ENCODE measurements at regions not wholly inside any gene's neighbourhood (a gene's known extent, or its start where the extent isn't known, plus 50 kb on each side); places are given as distances from the start of the nearest gene placed in this dataset.

DNA sequence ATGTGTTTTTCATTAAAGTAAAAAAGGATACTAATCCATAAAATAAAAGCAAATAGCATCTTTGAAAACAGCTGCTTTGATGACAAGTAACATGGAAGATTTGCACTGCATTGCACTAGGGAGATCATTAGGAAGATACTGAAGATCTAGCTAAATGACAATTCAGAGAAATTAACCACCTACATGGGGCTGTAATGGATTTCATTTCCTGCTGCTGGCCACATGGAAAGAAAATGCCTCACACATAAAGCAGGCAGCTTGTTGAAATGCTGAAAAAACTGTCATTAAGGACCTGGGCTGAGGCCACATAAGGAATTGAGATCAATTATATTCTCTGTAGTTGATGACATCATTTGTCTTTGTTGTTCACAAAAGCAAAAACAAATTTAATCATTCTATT is 94.1 kb downstream of the PYDC2 start:
- Histone ChIP-seq H3K27ac (no peak overlapping the region), H3K27me3 (no peaks in the 10 kb centered on the region), H3K4me3 (no peak overlapping the region), H3K4me1 (ENCODE audit: insufficient read depth) (no peaks in the 10 kb centered on the region), H3K36me3 (no peaks in the 10 kb centered on the region), H3K9me3 (no peaks in the 10 kb centered on the region)
- DNase-seq, result no peak
- TF ChIP-seq EP300 (IDR thresholded peaks at IDR 0.05) (no peak), POLR2A (IDR thresholded peaks at IDR 0.05) (no peak)
- TF ChIP-seq, protein P1, sequence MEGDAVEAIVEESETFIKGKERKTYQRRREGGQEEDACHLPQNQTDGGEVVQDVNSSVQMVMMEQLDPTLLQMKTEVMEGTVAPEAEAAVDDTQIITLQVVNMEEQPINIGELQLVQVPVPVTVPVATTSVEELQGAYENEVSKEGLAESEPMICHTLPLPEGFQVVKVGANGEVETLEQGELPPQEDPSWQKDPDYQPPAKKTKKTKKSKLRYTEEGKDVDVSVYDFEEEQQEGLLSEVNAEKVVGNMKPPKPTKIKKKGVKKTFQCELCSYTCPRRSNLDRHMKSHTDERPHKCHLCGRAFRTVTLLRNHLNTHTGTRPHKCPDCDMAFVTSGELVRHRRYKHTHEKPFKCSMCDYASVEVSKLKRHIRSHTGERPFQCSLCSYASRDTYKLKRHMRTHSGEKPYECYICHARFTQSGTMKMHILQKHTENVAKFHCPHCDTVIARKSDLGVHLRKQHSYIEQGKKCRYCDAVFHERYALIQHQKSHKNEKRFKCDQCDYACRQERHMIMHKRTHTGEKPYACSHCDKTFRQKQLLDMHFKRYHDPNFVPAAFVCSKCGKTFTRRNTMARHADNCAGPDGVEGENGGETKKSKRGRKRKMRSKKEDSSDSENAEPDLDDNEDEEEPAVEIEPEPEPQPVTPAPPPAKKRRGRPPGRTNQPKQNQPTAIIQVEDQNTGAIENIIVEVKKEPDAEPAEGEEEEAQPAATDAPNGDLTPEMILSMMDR (IDR thresholded peaks at IDR 0.05), result no peak
- intact Hi-C loops (cut with DNase I), result no loop called here

DNA sequence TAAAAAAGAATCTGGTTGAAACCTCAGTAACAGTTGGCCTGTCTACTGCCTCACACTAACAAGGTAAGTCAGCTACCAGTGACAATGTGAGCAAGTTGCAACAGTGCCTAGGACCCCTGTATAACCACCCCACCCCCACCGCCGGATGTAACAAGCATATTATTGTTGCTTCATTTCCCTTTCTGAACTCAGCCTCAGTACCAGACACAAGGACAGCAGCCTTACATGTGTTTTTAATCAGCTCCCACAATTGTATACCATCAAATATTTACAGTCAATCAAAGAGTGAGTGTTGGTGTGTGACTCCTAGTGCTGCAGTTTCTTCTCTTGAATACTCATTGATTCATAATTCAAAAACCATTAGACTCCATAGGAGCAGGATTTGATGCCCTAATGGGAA is 96.4 kb downstream of the PYDC2 start:
- WGBS, 3 donors, result 81 to 93% (median 90%) methylated on average over 2 of the region's 2 CpGs

DNA sequence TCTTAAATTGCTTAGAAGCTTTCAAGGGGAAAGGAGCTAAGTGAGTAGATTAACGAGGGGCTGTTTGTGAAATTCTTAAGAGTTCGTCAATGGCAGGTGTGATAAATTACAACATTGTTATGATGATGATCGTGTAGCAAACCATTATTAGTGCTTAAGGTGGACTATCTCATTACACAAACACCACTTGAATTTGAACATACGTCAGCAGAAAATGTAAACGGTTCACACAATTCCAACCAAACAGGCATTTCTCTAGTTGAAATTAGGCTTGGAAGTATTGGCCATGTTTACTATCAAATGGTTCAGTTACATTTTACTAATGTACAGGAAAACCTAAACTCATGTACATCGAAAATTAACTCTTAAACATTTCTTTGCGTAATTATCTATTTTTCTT is 102.8 kb downstream of the PYDC2 start:
- intact Hi-C loops (cut with DNase I), result no loop called here
- H3K9me3 ChIP-seq, result no peaks in the 10 kb centered on the region
- no peaks in the 10 kb centered on the region for H3K36me3 ChIP-seq
- 37 to 53% (median 46%) methylated on average over 7 of the region's 7 CpGs for WGBS, 3 donors
- no peaks in the 10 kb centered on the region for H3K4me1 ChIP-seq (ENCODE audit: insufficient read depth)
- H3K4me3 ChIP-seq, result no peak overlapping the region
- H3K27me3 ChIP-seq, result no peaks in the 10 kb centered on the region
- TF ChIP-seq EP300 (IDR thresholded peaks at IDR 0.05), result no peak
- TF ChIP-seq POLR2A (IDR thresholded peaks at IDR 0.05), result no peak
- TF ChIP-seq, protein P1 (IDR thresholded peaks at IDR 0.05), result no peak
- no peak for DNase-seq
- no peak overlapping the region for H3K27ac ChIP-seq

More for the DNA sequence above, 96.4 kb downstream of the PYDC2 start:
- TF ChIP-seq POLR2A (IDR thresholded peaks at IDR 0.05), result no peak
- TF ChIP-seq EP300 (IDR thresholded peaks at IDR 0.05), result no peak
- TF ChIP-seq, protein P1 (IDR thresholded peaks at IDR 0.05), result no peak
- no peaks in the 10 kb centered on the region for H3K4me1 ChIP-seq (ENCODE audit: insufficient read depth)
- no peak overlapping the region for H3K4me3 ChIP-seq
- H3K9me3 ChIP-seq, result no peaks in the 10 kb centered on the region
- H3K27ac ChIP-seq, result no peak overlapping the region
- DNase-seq, result no peak
- H3K27me3 ChIP-seq, result no peaks in the 10 kb centered on the region
- intact Hi-C loops (cut with DNase I), result no loop called here
- H3K36me3 ChIP-seq, result no peaks in the 10 kb centered on the region

DNA sequence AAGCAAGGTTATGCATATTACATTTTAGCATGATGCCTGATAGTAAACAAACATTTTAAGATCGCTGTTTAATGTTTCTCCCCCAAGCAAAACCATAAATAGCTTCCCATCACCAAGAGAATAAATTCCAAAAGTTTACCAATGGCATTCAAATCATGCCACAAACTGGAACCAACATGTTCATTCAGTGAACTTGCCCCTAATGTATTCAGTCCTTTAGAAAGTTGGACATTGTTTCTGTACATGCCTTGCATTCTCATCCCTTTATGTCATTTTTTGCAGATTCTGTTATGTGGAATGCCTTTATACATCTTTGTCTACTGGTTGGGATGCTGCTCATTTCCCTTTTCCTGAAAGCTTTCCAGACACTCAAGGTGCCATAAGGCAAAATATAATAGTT is 105.5 kb downstream of the PYDC2 start:
- Histone ChIP-seq H3K4me1 (ENCODE audit: insufficient read depth) (no peaks in the 10 kb centered on the region), H3K4me3 (no peak overlapping the region), H3K27ac (no peak overlapping the region), H3K9me3 (no peaks in the 10 kb centered on the region), H3K36me3 (no peaks in the 10 kb centered on the region), H3K27me3 (no peaks in the 10 kb centered on the region)
- intact Hi-C loops (cut with DNase I), result no loop called here
- no peak for TF ChIP-seq EP300 (IDR thresholded peaks at IDR 0.05)
- TF ChIP-seq POLR2A (IDR thresholded peaks at IDR 0.05), result no peak
- TF ChIP-seq, protein P1 (IDR thresholded peaks at IDR 0.05), result no peak
- WGBS, 3 donors, result 67 to 91% (median 86%) methylated on average over 1 of the region's 1 CpG
- no peak for DNase-seq

DNA sequence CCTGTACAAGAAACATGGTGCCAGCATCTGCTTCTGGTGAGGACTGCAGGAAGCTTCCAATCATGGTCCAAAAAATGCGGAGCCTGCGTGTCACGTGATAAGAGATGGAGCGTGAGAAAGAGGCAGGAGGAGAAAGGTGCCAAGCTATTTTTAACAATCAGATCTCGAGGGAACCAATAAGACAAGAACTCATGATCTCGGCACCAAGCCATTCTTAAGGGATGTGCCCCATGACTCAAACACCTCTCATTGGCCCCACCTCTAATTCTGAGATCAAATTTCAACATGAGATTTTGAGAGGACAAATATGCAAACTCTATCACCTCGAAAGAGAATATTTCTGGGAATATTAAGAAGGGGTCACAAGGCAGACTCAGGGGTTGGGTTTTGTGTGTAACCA is 107.2 kb downstream of the PYDC2 start:
- WGBS, 3 donors, result 85 to 89% (median 88%) methylated on average over 7 of the region's 7 CpGs
- TF ChIP-seq, protein P1 (IDR thresholded peaks at IDR 0.05), result no peak
- TF ChIP-seq POLR2A (IDR thresholded peaks at IDR 0.05) (no peak), EP300 (IDR thresholded peaks at IDR 0.05) (no peak)
- Histone ChIP-seq H3K4me3 (no peak overlapping the region), H3K27ac (no peak overlapping the region), H3K9me3 (no peaks in the 10 kb centered on the region), H3K27me3 (no peaks in the 10 kb centered on the region), H3K36me3 (no peaks in the 10 kb centered on the region), H3K4me1 (ENCODE audit: insufficient read depth) (no peaks in the 10 kb centered on the region)
- intact Hi-C loops (cut with DNase I), result no loop called here
- DNase-seq, result no peak

All from ovary (tissue), 7 donors.